ENCODE measurements at regions not wholly inside any gene's neighbourhood (a gene's known extent, or its start where the extent isn't known, plus 50 kb on each side); places are given as distances from the start of the nearest gene placed in this dataset.

- TF ChIP-seq HES2 (IDR thresholded peaks at IDR 0.05) (no peak), CHD2 (IDR thresholded peaks at IDR 0.05; ENCODE audit: low read length, partially characterized antibody) (no peak), BHLHE40 (IDR thresholded peaks at IDR 0.05; ENCODE audit: low read depth, low read length) (no peak), MAZ (IDR thresholded peaks at IDR 0.05; ENCODE audit: borderline replicate concordance, low read depth, low read length) (no peak), CTCF (IDR thresholded peaks at IDR 0.05) (no peak), ZC3H11A (IDR thresholded peaks at IDR 0.05) (no peak), KDM1A (IDR thresholded peaks at IDR 0.05; ENCODE audit: low read depth) (no peak)
Observed at GRCh38 chr9:135240871-135241311, 153.4 kb downstream of the OLFM1 start.

Measured in A549 (cell line).